ENCODE measurements at regions not wholly inside any gene's neighbourhood (a gene's known extent, or its start where the extent isn't known, plus 50 kb on each side); places are given as distances from the start of the nearest gene placed in this dataset.
"Not testable (repeated sequence)": the region's sequence is repeated elsewhere in the genome, so short reads cannot be mapped to it uniquely, and the experiment has no call there.

DNA sequence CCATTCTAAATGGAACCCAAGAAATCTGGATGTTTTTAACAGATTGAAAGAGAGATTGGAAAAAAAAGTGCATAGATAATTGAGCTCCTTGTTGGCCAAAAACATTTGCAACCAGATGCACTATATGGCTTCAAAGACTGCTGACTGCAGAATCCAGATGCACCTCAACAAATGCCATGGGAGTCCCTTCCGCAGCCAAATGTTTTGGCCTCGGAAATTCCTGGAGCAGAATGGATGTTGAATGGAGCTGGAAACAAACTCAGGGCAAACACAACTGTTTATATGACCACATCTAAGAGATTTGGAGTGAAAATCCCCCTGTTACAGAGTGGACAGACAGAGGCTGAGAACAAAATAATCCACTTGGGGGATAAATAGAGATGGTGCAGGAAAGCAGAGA lies 285.0 kb upstream of the NFIA start:
- no peak for DNase-seq

DNA sequence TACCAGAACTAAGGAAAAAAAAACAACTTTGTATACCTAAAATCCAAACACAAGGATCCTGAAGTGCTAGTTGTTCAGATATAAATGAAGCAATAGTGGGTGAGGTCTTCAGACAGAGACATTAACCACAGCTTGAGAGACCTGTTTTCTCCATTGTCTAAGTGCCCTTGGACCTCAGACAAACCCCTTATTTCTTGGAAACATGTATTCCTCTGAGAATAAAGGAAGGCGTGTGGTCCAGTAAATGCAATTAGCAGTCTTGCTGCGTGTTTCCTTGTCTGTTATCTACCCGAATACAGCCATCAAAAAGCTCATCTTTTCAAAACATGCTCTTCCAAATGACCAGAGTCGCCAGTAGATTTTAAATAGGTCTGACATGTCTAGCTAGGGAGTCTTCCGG lies 291.1 kb upstream of the NFIA start:
- no peak for DNase-seq

DNA sequence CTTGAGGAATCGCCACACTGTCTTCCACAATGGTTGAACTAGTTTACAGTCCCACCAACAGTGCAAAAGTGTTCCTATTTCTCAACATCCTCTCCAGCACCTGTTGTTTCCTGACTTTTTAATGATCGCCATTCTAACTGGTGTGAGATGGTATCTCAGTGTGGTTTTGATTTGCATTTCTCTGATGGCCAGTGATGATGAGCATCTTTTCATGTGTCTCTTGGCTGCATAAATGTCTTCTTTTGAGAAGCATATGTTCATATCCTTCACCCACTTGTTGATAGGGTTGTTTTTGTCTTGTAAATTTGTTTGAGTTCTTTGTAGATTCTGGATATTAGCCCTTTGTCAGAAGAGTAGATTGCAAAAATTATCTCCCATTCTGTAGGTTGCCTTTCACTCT lies 309.3 kb upstream of the NFIA start:
- DNase-seq = not testable (repeated sequence)

DNA sequence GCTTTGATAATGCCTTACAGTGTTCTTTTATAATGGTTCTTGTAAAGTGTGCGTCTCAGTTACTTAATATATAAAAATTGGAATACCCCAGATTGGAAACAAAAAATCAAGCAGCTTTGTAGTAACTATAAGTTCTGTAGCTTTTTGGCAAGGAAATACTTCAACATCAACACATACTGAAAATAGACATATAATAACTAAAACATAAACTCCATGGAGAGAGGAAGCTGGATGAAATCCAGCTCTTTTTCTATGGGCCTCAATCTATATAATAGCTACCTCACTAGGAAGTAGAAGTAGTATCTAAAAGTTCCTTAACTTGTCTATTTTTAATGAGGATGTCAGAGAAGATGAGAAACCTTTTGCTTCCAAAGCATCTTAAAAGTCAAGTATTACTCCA lies 313.3 kb upstream of the NFIA start:
- DNase-seq = no peak

DNA sequence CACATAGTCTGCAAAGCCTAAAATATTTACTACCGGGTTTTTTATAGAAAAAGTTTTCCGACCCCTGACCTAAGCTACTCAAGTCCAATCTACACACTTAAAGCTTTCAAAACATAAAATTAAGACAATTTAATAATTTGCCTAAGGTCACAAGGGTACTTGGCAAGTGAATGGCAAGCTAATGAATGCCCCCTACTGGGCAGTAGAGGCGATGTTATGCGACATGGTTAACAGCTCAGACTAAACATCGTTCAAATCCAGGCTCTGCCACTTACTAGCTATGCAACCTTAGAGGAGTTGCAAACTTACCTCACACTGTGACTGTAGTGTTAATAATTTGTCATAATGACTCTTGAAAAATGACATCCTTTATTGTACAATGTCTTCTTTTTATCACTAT lies 317.2 kb upstream of the NFIA start:
- peak; percentile 8 to 54 for DNase-seq

DNA sequence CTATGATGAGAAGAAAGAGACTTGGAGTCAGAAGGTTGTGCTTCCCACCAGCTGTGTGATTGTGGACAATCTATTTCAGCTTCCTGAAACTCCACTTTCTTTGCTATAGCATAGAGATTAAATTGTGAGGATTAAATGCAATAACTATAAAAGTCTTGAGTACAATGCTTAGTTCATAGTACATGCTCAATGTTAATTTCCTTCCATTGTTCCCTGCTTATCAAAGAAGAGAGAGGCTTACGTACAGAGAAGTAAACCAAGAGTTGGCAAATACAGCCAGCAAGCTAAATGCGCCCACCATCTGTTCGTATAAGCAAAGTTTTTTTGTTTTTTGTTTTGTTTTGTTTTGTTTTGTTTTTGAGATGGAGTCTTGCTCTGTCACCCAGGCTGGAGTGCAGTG lies 317.9 kb upstream of the NFIA start:
- DNase-seq = no peak

DNA sequence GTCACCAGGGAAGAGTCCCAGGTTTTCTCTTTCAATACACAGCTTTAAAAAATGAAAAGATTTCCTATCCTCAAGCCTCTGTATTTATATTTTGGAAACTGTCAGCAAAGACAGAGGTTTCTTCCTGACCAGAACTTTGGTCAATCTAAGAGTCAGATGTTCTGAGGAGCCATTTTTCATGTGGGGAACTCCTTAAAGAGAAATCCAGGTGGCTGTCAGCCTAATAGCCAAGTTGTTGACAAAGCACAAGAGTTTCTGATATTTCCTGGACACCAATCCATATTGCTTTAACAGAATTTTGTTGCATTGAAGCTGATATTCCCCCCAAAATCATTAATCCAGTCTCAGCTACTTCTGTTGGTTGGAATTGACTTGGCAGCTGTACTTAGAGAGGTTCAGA lies 318.6 kb upstream of the NFIA start:
- no peak for DNase-seq

DNA sequence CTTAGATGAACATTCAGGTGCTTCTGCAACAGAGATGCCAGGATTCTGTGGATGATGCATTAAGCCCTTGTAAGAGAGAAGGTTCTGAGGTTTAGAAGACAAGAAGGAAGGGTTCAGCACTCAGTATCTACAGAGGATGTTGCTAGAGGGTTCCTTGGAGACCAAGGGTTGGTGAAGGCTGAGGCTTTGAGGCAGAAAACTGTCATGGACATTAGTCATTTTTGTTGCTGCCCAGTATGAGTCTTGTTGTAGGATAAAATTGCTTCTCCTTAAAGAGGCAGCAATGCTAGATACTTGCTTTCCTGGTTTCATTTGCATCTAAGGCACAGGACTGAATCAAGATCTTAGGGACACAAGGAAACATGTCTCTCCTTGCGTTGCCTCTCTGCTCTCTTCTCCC lies 319.4 kb upstream of the NFIA start:
- no peak for DNase-seq

DNA sequence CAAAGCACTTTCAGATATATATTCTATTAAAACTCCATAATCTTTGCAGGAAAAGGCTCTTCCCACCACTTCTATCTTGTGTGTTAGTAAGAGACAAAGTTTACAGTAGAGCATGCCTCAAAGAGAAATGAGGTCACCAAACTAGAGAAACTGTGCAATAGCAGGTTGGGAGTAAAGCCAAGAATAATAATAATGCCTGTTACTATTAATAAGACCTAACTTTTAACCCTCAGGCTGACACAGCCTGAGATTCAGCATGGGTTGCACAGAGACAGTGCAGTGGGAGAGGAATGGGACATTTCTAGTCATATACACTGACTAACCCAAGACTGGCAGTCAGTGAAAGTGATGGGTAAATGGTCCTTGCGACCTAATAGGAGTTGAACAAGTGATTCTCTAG lies 320.2 kb upstream of the NFIA start:
- DNase-seq = no peak

DNA sequence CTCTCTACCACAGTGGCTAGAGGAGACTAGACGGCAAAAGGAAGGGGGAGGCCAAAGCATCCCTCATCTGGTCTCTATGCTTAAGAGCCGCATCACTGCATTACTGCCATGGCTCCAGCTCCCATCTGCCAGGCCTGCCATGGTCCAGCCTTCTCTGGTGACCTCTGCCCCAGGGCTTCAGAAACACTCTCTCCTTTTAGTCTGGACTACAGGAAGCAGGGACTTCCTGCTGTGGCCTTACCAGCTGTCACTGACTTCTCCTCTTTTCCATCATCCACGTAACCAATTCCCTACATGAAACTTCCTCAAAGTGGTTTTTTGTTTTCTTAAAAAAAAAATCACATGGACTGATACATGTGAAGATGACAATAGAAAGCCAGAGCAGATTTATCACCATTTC lies 323.1 kb upstream of the NFIA start:
- DNase-seq = no peak

DNA sequence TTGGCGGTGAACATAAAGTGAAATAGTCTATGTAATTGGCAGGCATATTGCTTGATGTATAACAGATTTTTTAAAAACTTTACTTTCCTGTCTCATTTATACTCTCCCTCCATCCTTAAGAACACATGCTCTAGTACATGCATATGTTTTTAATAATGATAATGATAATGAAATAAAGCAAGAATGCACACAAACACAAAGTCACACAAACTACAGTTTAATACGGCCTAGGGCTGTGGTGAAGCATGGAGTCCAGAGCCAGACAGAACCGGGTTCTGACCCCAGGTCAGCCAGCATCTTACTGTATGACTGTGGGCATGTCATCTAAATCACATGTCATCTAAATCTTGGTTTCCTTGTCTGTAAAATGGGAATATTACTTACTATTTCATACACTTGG lies 324.9 kb upstream of the NFIA start:
- no peak for DNase-seq

DNA sequence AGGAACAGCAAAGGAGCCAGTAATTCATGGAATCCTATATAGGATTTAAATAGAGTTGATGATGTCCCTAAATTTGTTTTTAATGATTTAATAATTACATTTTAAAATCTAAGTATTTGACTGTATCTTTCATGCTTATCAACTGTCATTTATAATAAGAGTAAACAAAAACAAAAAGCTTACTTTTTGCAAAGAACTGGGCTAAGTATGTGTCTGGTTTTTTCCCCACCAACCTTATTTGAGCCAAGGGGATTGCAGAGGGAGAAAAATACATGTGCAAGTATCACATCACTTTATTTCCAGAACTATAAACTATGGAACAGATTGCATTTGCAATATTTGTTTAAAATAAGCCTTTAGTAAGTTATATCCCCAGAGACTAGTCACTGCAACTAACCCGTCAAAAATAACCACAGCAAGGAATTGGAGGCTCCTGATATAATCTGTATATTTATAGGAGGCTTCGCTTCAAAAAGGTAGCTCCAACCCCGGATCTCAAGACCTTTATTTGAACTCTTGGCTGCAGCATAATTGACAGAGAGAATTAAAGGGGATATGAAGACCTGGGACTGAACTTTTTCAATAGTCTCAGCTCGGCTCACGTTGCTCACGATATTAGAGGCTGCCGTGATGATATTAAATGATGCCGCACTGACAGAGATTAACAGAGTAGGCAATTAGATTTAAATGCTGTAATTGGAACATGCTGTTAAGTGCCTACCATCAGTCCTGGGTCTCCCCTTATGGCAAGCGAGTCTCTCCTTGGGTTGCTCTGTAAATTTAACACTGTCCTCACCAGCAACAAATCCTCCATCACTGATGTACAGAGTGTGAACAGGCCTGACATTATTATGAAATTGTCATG lies 329.1 kb upstream of the NFIA start:
- DNase-seq = no peak

DNA sequence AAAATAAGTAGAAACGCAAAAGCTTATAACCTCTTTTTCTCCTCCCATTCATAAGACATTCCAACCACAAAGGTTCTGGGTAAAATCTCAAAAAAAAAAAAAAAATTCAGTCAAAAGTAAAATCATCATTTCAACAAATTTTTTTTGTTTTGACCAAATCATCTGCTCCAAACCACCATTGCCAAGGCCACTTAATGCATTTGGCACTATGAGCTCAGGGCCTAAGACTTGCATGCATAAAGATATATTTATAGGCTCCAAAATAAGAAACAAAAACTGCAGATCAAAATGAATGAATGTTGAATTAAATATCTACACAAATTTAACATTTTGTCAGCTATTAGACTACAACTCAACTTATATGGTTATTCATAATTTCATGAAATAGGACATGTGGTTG lies 331.1 kb upstream of the NFIA start:
- no peak for DNase-seq

DNA sequence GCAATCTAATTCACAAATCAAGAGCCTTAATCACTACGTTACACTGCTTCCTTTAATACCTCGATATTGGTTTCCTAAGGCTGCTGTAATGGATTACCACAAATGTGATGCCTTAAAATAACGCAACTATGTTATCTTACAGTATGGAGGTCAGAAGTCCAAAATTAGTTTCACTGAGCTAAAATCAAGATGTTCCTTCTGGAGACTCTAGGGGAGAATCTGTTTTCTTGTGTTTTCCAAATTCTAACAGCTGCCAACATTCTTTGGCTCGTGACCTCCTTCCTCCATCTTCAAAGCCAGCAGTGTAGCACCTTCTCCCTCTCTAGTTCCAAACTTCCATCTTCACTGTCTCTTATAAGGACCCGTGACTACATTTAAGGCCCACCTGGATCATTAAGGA lies 335.0 kb upstream of the NFIA start:
- no peak for DNase-seq

DNA sequence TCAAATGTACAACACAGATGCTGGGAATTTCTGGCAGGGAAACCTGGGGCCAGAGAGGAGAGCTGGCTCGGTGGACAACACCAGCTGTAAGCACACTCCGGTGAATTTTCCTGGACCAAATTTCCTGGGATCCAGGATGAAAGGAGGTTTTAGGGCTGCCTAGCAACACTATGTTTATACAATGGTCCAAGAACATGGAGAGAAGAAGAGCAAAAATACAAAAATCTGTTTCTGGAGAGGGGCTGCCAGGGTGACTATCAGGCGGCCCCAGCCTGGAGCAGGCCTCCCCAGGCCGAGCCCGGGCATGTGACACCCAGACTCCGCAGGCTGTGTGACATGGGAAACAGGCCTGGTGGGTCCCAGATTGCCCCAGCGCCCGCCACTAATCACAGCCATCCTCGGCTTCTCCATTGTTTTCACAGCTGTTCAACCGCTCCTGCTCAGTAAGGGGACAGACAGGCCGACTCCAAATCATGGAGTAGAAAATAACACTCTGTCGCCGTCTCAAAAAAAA lies 336.0 kb upstream of the NFIA start:
- peak; percentile 83 to 86 for DNase-seq

DNA sequence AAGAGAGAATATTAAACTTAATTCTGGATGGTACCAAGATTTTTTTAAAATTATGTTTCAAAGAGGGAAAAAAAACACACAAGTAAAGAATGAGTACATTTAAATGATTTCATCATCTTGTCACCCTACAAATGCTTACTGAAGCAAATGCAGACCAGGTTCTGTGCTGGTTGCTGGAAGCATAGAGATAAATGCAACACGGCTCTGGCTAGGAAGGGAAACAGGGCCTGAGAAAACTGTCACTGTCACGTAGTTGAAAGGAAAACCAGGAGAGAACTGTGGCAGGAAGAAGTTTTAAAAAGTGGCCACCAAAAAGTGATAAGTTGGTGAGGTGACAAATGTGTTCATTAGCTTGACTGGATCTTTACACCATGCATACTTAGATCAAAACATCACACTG lies 336.9 kb upstream of the NFIA start:
- DNase-seq = peak in 1 of 2 experiments; percentile 13

DNA sequence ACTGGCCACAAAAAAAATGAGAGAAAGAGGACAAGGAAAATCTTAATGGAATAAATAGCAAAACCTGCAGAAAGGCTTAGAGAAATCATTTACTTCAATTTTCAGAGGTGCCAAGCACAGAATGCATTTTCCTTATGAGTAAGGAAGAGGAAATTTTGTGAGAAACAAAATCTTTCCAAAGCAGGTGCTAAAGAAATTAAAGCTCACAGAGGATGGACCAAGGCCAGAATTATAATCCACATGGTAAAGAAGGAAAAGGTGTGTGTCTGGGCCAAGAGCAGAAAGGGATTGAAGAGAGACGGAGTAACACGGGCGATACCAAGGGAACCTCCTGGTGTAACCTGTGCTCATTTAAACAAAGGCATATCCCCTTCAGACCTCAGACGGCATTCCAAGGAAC lies 340.0 kb upstream of the NFIA start:
- DNase-seq = no peak

DNA sequence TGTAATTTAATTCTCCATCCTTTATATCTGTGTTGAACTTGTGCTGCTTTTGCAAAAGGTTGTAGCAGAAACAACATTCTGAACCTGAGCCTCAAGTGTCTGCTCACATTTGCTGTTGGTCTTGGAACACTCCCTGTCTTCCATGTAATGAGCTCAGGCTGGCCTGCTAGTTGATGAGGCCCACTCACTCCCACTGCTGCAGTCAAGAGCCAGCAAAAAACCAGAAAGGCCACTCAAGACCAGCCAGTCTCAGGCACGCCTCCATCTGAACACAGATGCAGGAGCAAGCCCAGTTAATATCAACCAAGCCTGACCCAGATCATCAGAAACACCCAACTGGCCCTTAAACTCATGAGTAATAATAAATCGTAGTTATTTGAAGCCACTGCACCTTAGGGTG lies 342.2 kb upstream of the NFIA start:
- DNase-seq = no peak

DNA sequence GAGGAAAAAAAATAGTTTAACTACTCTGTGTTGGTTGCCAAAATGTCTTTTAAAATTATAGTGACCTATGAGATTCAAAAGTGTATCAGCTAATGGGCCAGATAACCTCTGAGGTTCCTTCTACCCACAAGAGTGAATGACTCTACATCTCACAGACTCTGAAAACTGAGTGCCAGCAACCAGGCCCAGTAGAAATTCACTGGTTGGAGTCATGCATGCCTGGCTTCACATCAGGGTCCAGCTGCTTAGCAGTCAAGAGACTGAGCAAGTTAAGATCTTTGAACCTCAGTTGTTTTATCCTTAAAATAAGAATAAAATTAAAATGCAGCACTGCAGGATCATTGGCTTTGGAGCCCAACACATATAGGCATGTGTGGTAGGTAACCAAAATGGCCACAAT lies 342.6 kb upstream of the NFIA start:
- DNase-seq = no peak

DNA sequence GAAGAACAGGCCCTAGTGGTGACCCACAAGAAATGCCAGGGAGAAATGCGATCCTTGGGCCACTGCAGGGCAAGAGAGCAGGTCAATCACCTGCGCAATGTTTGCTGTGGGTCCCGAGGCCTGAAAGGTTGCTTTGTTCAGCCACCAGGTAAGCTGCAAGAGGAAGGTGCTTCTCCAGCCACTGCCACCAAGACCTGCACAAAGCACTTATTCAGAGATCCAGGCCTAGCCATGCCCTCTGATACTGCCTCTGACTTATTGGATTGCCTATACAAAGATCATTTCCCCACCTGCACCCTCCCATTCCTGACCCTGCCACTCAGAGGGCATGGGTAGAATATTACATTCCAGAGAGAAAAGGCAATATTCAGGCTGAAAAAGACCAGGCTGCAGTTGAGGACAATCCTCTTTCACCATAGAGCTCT lies 349.4 kb upstream of the NFIA start:
- DNase-seq = no peak

DNA sequence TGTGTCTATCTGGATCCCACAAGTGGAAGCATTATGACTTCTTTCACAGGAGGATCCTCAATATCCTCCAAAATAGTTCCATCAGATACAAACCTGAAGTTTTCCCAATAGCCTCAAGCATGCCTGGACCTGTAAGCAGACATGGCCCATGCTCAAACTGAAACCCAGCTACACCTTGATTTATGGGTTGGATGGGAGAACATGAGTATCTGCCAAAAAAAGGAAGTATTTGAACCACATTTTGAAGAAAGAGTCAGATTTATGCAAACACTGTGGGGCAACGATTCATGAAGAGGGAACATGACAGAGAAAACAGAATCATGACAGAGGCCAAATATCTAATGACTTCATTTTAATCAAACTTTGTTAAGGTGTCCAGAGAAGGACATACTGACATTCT lies 351.0 kb upstream of the NFIA start:
- no peak for DNase-seq

DNA sequence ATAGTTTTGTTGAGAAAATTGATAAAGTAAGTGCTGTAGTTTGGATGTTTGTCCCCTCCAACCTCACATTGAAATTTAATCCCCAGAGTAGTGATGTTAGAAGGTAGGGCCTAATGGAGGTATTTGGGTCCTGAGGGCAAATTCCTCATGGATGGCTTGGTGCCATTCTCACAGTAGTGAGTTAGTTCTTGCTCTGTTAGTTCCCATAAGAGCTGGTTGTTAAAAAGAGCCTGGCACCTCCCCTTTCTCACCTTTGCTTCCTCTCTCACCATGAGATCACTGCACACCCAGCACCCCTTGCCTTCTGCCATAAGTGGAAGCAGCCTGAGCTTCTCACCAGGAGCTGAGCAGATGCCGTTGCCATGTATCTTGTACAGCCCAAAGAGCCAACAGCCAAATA lies 354.8 kb upstream of the NFIA start:
- no peak for DNase-seq

DNA sequence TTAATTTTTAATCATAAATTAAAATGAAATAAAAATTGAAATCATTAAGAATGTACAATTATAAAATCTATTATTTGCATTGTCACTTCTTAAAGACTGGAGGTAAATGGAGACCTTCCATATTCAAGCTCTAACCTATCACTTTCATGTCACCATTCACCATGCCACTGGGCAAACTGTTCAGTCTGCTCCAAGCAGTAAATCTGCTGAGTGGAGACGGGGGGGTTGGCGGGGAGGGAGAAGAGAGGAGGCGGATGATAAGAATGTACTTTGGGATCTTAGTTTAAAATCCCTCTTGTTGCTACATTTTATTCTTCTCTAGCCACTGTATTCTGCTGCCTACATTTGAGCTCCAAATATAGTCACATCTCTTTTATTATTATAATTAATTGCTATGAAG lies 365.9 kb upstream of the NFIA start:
- no peak for DNase-seq

DNA sequence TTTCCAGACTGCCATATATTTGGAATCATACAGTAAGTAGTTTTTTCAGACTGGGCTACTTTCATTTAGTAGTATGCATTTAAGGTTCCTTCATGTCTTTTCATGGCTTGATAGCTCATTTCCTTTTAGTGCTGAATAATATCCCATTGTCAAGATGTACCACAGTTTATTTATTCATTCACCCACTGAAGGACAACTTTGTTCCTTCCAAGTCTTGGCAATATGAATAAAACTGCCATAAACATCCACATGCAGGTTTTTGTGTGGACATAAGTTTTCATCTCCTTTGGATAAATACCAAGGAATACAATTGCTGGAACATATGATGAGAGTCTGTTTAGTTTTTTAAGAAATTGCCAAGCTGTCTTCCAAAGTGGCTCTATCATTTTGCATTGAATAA lies 366.4 kb upstream of the NFIA start:
- DNase-seq = no peak

DNA sequence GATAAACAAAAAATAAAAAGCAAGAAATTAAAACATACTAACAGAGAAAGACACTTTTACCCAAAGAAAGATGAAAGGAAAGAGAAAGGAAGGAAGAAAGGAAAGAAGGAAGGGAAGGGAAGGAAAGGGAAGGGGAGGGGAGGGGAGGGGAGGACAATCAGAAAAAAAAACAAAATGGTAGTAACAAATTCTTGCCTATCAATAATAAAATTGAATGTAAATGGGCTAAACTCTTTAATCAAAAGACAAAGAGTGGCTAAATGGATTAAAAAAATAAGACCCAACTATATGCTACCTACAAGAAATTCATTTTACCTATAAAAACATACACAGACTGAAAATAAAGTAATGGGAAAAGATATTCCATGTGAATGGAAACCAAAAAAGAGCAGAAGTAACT lies 372.9 kb upstream of the NFIA start:
- no peak for DNase-seq
